GM19324 (cell line): ENCODE measurements at regions not wholly inside any gene's neighbourhood (a gene's known extent, or its start where the extent isn't known, plus 50 kb on each side); places are given as distances from the start of the nearest gene placed in this dataset.

Experiments
- ATAC-seq: cut with Tn5 transposase; IDR thresholded peaks from one replicate; pipeline ENCODE4 v1.9.1; 2021; ENCODE audit warnings: mild to moderate bottlenecking, moderate library complexity; ENCODE audit not compliant: unreplicated experiment, low FRiP score

DNA sequence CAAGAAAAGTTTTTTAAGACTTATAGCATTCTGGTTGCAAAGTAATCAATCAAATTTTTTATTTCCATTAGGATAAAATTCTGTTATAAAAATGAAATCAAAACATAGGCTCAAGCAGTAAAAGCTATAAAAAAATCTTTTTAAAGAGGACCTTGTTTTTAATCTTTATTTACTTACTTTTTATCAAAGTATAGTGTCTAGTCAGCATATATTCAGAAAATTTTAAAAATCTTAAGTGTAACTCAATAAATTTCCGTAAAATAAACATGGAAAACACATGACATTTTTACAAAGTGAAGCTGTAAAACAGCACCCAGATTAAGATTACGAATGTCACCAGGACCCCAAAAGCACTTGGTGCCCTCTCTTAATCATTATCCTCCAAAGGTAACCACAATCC is 302.4 kb downstream of the TMEM161B start:
- no peak for ATAC-seq

DNA sequence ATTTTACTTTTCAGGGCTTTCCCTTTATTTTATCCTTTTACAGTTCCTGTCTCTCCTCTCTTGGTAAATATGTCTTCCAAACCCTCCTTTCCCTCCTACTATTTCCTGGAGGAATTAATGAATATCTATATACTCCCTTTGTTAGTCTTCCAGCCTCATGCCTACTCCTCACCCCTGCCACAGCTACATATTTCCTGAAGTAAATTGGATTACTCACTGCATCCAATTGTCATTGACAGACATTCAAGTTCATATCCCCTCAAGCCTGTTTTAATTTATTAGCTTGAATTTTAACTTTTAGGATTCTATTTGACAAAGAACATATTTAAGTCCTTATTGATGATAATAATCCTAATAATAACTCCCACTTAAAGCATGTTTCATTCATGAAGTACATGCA is 314.5 kb downstream of the TMEM161B start:
- ATAC-seq: no peak

DNA sequence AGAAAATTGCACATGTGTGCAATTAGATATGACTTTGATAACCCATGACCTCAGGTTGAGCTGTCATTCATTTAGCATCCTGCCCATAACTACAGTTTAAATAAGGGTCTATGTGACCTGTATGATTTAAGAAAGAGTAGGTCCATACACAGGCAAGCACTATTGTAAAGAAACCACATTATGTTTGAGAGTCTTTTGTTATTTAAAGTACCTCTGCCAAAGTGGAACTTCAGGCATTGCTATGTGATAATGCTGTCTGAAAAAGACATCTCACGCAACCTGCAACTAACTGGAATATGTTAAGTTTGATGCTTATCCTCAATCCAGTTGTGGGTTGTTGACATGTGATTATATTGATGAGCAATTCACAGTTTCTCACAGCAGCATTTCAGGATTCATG is 317.0 kb downstream of the TMEM161B start:
- no peak for ATAC-seq

DNA sequence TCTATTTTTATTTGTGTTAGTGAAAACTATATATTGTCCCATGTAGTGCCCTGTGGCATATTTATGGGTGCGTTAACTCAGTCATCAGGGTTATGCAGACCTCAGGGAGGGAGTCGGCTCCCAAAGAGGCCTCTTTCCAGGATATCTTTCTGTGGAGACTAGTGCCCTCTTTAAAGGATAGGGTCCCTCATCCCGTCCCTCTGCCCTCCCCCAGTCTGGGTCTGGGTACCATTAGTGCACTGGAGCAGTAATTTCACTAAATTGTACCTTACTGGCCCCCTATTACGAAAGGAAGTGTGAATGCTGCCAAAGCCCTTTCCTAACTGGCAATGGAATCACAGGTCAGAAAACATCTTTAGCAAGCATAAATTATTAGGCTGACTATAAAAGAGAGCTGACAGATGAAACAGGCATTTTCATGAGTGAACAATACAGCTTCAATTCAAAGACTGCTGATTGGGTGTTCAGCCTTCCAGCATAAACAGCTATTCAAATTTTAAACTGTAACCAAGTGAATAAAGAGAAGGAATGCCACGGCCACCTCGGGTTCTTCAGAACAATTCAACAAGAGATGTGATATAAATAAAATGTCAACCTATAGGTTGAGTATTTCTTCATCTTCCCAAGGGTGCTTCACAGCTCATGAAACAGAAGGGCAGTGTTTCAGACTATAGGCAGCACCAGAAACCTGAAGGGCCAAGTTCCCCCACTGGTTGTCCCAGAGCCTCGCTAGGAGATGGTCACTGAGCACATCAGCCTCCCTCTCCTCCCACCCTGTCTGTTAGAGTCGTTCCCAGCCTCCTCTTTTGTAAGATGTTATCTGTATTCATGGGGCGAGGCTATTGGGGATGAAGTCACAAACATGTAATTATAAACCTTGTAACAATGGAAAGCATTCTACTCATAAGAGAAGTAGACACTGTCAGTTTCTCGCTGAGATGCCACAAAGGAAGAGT is 318.7 kb downstream of the TMEM161B start:
- ATAC-seq: no peak

DNA sequence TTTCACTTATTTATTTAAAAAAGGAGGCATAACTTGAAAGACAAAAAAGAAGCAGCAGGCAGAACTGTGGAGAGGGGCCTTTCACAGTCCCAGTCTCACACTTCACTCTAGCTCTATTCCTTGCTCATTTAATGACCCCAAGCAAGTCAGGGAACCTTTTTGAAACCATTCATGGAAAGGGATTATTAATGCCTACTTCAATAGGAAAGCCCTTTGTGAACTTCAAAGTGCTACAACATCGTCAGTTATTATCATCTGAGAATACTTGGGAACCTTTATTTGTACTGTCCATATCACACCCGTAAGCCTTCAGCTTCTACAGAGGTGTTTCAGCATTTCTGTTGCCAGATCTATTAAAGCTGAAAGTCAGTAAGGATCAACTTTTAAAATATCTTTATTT is 320.2 kb downstream of the TMEM161B start:
- ATAC-seq: no peak

DNA sequence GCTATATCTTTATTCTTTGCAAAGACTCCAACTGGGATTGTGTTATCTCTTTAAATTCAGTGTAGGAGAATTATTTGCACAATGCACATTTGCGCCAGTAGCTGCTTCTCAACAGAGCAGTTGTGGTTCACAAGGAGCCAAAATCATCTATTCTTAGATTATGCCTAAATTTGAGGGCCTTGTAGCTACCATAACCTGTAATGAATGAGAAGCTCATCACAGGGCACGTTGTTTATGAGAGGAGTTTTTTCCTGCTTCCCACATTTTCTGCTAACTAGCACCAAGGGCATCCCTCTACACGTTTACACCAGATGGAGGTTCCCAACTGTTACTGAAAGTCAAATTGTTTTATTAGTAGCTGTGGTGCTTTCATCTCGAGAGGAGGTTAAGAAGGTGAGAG is 322.4 kb downstream of the TMEM161B start:
- no peak for ATAC-seq

DNA sequence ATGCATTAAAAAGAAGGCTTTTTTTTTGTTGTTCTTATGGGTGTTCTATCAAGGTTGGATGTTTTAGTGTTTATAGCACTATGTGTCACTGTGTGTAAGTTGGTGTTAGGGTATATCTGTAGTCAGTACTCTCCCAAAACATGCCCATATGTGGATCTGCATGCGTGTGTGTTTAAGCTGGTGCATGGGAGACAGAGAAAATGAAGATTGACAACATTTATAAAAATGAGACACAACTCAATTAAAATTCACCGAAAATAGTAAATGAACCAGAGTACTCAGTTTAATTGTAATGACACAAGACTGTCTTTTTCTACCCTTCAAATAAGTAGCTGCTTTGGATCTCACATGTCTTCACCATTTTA is 323.4 kb downstream of the TMEM161B start:
- ATAC-seq: no peak

DNA sequence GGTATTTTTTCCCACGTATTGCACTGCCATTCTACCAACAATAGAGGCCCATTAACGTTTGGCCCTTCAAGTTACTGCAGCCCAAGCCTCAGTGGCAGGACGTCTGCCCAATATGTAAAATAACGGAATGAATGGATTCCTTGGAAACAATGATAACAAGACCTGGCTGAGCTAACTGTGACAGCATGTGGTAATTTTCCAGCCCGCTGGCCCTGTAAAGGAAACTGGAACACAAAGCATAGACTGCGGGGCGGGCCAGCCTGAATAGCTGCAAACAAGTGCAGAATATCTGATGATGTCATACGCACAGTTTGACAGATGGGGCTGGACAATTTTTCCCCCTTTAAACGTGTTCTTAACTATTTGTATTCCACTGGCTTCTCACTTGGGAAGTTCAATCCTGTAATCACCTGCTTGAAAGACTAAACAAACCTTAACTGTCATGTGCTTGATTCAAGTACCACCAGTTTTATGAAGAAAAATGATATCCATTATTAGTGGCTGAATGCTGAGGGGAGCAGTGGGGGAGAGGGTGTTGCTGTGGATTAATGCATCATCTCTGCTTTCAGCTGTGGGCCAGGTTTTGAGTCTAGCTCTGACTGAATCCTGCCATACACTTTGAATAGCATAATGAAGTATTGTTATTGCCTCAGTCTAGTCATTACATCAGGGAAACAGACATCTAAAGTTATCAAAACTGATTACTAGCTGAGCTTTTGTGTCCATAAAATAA is 323.9 kb downstream of the TMEM161B start:
- ATAC-seq: no peak

DNA sequence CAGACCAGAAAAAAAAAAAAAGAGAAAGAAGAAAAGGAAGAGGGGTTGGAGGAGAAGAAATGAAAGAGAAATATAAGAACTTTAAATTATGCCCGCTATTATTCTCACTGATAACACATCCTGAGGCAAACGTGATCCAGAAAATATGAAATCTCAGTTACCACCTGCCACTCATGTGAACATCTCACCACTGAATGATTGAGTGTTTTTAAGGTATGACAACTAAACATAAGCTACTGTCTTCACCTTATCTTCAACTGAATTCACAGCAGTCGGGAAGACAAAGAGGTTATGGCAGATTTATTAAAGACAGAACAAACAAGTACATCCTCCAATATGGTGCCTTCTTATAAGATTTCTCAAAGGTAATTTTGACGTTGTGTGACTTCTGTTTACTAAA is 327.9 kb downstream of the TMEM161B start:
- ATAC-seq: no peak

DNA sequence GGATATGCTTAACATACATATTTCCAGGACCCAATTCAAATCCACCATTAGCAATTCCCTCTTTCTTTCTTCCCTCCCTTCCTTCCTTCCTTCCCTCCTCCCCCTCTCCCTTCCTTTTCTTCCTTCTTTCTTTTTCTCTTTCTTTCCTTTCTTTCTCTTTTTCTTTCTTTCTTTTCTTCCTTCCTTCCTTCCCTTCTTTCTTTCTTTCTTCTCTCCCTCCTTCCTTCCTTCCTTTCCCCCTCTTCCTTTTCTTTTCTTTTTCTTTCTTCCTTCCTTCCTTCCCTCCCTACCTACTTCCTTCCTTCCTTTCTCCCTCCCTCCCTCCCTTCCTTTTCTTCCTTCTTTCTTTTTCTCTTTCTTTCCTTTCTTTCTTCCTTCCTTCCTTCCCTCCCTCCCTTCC is 332.0 kb downstream of the TMEM161B start:
- no peak for ATAC-seq

DNA sequence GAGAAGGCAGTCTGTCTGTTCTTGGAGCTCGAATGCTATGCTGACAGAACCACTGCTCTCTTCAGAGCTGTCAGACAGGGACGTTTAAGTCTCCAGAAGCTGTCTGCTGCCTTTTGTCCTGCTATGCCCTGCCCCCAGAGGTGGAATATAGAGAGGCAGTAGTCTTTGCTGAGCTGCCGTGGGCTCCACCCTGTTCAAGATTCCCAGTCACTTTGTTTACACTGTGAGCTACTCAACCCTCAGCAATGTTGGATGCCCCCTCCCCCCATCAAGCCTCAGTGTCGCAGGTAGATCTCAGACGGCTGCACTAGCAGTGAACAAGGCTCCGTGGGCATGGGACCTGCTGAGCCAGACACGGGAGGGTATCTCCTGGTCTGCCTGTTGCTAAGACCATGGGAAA is 344.2 kb downstream of the TMEM161B start:
- ATAC-seq: no peak

DNA sequence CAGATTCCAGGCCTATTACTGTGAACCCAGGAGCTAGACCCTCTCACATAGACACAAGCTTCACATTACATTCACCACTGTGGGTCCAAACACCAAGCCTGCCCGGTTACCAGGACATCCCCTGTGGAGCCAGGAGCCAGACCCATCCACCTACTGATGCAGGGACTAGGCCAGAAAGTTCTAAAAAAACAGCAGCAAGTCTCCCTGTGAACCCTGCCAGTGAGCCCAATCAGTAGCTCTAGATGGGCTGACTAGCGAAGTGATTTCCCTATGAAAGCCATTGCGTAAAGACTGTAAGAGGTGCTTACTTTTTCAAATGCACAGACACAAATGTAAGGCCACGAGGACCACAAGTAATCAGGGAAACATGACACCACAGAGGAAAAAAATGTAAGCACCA is 352.3 kb downstream of the TMEM161B start:
- ATAC-seq: no peak

DNA sequence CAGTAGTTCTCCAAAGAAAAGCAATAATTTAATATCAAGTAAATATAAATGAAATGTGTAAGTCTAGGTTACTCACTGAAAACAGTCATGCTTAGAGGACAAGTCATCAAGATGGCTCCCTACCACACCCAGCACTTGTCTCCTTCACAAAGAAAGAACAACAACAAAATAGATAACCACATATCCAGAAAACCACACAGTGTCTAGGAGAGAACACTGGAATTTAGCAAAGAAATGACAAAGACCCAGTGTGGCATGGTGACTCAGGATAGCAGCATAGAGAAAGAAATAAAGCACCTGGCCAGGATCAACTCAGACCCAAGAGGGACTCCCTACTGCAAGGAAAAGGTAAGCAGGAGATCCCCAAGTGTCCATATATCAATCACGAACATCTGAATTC is 356.2 kb downstream of the TMEM161B start:
- no peak for ATAC-seq

DNA sequence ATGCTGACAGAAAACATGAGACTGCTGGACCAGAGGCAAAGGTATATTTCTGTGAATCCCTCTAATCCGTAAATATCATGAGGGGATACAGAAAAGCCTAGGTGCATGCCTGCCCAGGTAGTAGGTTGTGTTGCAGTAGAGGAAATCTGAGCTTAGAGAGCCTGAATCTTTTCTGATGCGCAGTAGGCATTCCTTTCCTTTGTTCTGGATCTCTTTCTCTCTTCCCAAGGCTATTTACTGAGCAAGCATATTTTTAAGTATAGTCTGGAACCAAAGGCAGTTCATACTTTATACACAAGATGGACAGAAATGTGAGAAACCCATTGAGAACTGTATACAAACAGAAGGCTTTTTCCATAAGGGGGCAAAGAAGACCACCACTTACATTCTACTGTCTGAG is 359.3 kb downstream of the TMEM161B start:
- ATAC-seq: no peak

DNA sequence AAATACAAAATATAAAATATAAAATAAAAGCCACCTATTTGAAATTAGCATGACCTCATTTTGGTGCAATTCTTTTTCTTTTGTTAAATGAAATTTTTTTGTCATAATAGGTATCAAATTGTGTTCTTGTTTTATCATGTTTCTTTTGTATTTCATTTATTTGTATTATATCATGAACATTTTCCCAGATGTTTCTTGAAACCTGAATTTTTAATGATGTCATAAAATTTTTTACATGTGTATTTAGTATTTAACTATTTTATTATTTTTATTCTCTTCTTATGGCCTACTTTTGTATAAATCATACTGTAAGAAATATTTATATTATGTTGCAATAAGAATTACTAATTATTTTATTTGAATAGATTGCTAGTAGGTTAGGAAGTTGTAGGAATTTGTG is 361.7 kb downstream of the TMEM161B start:
- no peak for ATAC-seq

DNA sequence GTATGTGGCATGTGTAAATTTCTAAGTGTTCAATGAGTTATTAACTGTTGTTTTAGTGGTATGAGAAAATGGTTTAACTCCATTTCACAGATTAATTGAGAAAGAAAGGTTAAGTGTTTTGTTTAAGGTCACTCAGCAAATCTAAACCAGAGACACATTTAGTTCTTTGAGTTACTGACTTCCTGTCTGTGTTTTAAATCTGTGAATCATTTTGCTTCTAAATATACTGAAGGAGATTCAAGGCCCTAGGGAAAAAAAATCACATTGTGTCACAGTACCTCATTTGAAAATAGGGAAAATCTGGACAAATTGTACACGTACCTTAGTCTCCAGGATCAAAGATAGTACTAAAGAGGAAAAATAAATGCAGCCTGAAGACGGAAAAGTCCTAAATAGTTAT is 368.2 kb downstream of the TMEM161B start:
- ATAC-seq: no peak

DNA sequence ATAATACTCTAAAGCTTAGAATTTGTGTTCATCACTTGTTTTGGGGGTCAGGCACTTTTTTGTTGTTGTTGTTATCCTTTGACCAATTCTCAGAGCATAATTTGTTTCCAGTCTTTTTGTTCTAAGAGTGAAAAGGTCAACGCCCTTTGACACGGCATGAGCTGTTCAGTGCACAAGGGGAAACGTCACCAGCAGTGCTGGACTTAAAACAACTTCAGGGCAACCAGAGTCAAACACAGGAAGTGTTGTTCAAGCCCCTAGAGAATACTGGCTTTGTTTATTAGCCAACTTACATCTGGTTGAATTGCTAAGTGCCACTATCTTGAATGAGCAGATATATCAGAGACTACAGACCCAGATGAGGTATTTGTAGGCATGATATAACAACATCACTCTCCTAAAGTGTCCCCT is 368.9 kb downstream of the TMEM161B start:
- peak; percentile 77 for ATAC-seq

DNA sequence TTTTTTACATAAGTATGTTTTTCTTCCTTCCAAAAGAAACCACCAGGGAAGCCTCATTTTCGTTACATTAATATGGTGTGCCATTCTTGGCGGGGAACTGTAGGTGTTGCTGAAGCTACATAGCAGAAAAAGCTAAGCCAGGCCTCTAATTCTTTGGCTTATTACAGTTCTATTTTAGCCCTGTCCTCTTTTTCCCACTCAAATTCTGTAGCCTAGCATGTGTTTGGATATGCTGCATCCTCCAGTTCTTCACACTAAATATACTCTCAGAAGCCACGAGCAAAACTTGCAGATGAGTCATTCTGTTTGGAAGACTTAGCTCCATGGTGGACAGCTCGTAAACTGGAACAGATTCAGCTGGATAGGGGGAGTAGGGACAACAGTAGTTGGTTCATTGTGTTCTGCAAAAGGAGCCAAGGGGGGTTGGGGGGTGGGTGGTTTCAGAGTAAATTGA is 369.4 kb downstream of the TMEM161B start:
- no peak for ATAC-seq

DNA sequence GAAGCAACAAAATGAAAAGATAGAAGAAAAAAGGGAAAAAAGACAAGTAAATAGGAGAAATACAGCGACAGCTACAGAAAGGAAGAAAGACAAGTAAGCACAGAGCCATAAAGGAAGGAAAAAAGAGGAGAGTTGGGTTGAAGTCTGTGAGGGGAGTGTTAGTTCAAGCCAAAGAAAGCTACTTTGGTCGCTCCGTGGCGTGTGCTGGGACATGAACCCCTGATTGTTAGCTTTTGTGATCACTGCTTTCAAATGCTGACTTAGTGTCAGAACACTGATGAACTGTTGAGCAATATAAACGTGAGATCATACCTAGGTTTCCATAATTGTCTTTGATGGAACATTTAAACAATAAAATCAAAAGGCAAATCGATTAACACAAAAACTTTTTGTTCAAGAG is 370.1 kb downstream of the TMEM161B start:
- ATAC-seq: no peak

DNA sequence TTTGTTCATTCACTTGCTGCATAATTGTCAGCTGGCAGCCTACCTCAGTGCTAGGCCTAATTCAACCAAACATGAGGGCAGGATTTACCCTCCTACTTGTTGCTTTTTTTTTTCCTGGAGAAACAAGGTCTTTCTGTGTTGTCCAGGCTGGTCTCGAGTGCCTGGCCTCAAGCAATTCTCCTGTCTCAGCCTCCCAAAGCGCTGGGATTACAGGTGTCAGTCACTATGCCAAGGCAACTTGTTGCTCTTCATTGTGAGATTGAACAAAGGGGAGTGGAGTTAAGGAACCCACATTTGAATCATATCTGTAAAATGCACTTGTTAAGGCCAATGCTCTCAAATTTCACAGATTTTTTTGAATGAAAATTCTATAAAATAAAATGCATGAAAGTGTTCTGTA is 380.5 kb downstream of the TMEM161B start:
- ATAC-seq: no peak

DNA sequence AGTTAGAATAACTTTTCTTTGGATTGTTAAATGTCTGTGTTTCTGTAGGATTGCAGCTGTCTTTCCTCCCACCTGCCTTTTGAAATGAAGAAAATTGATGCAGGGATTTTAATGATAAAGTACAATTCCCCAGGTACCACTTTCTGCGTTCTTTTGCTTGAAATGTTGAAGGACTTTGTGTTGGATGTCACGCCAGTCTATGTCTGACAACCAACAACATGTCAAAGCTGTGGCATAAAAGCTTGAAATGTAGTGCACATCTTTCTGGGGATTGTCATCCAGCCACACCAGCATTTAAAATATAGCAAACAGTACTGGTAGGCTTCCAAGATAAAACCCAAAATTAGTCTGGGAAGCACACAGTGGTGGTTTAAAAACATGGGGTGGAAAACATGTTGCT is 381.4 kb downstream of the TMEM161B start:
- no peak for ATAC-seq

DNA sequence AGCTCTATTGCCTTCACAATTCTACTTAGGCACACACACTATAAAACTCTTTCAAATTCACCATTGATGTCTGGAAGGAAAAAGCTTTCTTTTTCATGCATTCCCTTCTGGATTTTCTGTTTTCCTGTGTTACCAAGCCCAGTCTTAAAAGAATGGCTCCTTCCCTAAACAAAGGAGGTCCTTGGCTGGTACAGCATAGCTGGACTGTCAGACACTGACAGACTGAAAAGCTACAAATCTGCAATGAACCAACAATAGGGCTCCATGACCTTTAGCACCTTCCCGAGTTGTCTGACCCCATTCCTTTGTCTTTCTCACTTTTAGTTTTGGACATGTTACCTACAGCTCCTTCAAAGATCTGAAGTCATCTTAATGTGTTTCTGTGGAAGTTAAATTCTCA is 382.5 kb downstream of the TMEM161B start:
- no peak for ATAC-seq
